ENCODE measurements at regions not wholly inside any gene's neighbourhood (a gene's known extent, or its start where the extent isn't known, plus 50 kb on each side); places are given as distances from the start of the nearest gene placed in this dataset.

GRCh38 chr16:65641762-65642289 lies 520.0 kb upstream of the CDH11 start:
- H3K27me3 ChIP-seq (ENCODE audit: control insufficient read depth in 2 of 2, insufficient read depth in 2 of 2, low read length in 2 of 2), result no peaks in the 10 kb centered on the region
- no peak overlapping the region for H3K4me3 ChIP-seq (ENCODE audit: low read length)
- ATAC-seq (no peak), DNase-seq (no peak)
- H3K27ac Mint-ChIP-seq, result no peak overlapping the region
- H3K27ac ChIP-seq (ENCODE audit: low read depth, low read length), result no peak overlapping the region
- no peak overlapping the region for H3K4me3 Mint-ChIP-seq
- H3K4me1 ChIP-seq (ENCODE audit: control insufficient read depth in 2 of 2, insufficient read depth in 2 of 2, low read length in 2 of 2), result no peaks in the 10 kb centered on the region
- no peaks in the 10 kb centered on the region for H3K27me3 Mint-ChIP-seq
- H3K9me3 ChIP-seq (ENCODE audit: control insufficient read depth in 2 of 3, low read length in 3 of 3), result no peaks in the 10 kb centered on the region
- H3K4me1 Mint-ChIP-seq, result no peaks in the 10 kb centered on the region
- CTCF ChIA-PET, result no interaction called here
- peaks cover 0 to 12% (median 0%) of the 10 kb centered on the region in 11 donors for H3K9me3 Mint-ChIP-seq
- H3K36me3 ChIP-seq (ENCODE audit: control insufficient read depth in 2 of 3, insufficient read depth in 3 of 3, low read length in 3 of 3), result no peaks in the 10 kb centered on the region
- intact Hi-C loops (cut with micrococcal nuclease), result no loop called here
- POLR2A ChIA-PET, result no interaction called here
- H3K36me3 Mint-ChIP-seq, result peaks cover 0 to 8% (median 0%) of the 10 kb centered on the region in 5 donors

GRCh38 chr16:65641049-65641761 lies 519.3 kb upstream of the CDH11 start:
- no peaks in the 10 kb centered on the region for H3K4me1 ChIP-seq (ENCODE audit: control insufficient read depth in 2 of 2, insufficient read depth in 2 of 2, low read length in 2 of 2)
- no peak for ATAC-seq
- H3K27ac Mint-ChIP-seq, result no peak overlapping the region
- H3K9me3 ChIP-seq (ENCODE audit: control insufficient read depth in 2 of 3, low read length in 3 of 3), result no peaks in the 10 kb centered on the region
- H3K36me3 ChIP-seq (ENCODE audit: control insufficient read depth in 2 of 3, insufficient read depth in 3 of 3, low read length in 3 of 3), result no peaks in the 10 kb centered on the region
- no peak for DNase-seq
- H3K27ac ChIP-seq (ENCODE audit: low read depth, low read length), result no peak overlapping the region
- CTCF ChIA-PET, result no interaction called here
- H3K4me3 ChIP-seq (ENCODE audit: low read length), result no peak overlapping the region
- peaks cover 0 to 12% (median 0%) of the 10 kb centered on the region in 5 donors for H3K36me3 Mint-ChIP-seq
- no peaks in the 10 kb centered on the region for H3K27me3 ChIP-seq (ENCODE audit: control insufficient read depth in 2 of 2, insufficient read depth in 2 of 2, low read length in 2 of 2)
- H3K4me1 Mint-ChIP-seq, result no peaks in the 10 kb centered on the region
- H3K4me3 Mint-ChIP-seq, result no peak overlapping the region
- peaks cover 0 to 4% (median 0%) of the 10 kb centered on the region in 5 donors for H3K27me3 Mint-ChIP-seq
- intact Hi-C loops (cut with micrococcal nuclease), result no loop called here
- H3K9me3 Mint-ChIP-seq, result peaks cover 0 to 14% (median 0%) of the 10 kb centered on the region in 11 donors
- POLR2A ChIA-PET, result no interaction called here

- Histone ChIP-seq H3K27ac (ENCODE audit: low read depth, low read length) (no peak overlapping the region), H3K4me1 (ENCODE audit: control insufficient read depth in 2 of 2, insufficient read depth in 2 of 2, low read length in 2 of 2) (no peaks in the 10 kb centered on the region), H3K9me3 (ENCODE audit: control insufficient read depth in 2 of 3, low read length in 3 of 3) (no peaks in the 10 kb centered on the region), H3K36me3 (ENCODE audit: control insufficient read depth in 2 of 3, insufficient read depth in 3 of 3, low read length in 3 of 3) (no peaks in the 10 kb centered on the region), H3K27me3 (ENCODE audit: control insufficient read depth in 2 of 2, insufficient read depth in 2 of 2, low read length in 2 of 2) (no peaks in the 10 kb centered on the region), H3K4me3 (ENCODE audit: low read length) (no peak overlapping the region)
- POLR2A ChIA-PET, result no interaction called here
- Mint-ChIP-seq H3K4me1 (no peaks in the 10 kb centered on the region), H3K4me3 (no peak overlapping the region), H3K36me3 (peaks cover 0 to 9% (median 0%) of the 10 kb centered on the region in 5 donors), H3K9me3 (peaks cover 0 to 14% (median 1%) of the 10 kb centered on the region in 11 donors), H3K27me3 (peaks cover 0 to 4% (median 0%) of the 10 kb centered on the region in 5 donors), H3K27ac (no peak overlapping the region)
- DNase-seq, result no peak
- CTCF ChIA-PET, result no interaction called here
- no peak for ATAC-seq
- intact Hi-C loops (cut with micrococcal nuclease), result no loop called here
Observed at GRCh38 chr16:65634833-65635232, 513.0 kb upstream of the CDH11 start.

- Histone ChIP-seq H3K4me1 (ENCODE audit: control insufficient read depth in 2 of 2, insufficient read depth in 2 of 2, low read length in 2 of 2) (no peaks in the 10 kb centered on the region), H3K4me3 (ENCODE audit: low read length) (no peak overlapping the region), H3K27ac (ENCODE audit: low read depth, low read length) (no peak overlapping the region), H3K36me3 (ENCODE audit: control insufficient read depth in 2 of 3, insufficient read depth in 3 of 3, low read length in 3 of 3) (no peaks in the 10 kb centered on the region), H3K9me3 (ENCODE audit: control insufficient read depth in 2 of 3, low read length in 3 of 3) (no peaks in the 10 kb centered on the region), H3K27me3 (ENCODE audit: control insufficient read depth in 2 of 2, insufficient read depth in 2 of 2, low read length in 2 of 2) (no peaks in the 10 kb centered on the region)
- Mint-ChIP-seq H3K36me3 (peaks cover 0 to 4% (median 0%) of the 10 kb centered on the region in 5 donors), H3K9me3 (peaks cover 0 to 12% (median 2%) of the 10 kb centered on the region in 11 donors), H3K4me1 (no peaks in the 10 kb centered on the region), H3K4me3 (no peak overlapping the region), H3K27me3 (peaks cover 0 to 4% (median 0%) of the 10 kb centered on the region in 5 donors), H3K27ac (no peak overlapping the region)
- ChIA-PET CTCF (no interaction called here), POLR2A (no interaction called here)
- intact Hi-C loops (cut with micrococcal nuclease), result no loop called here
- DNase-seq (no peak), ATAC-seq (no peak)
Observed at GRCh38 chr16:65634291-65634690, 512.4 kb upstream of the CDH11 start.

- ATAC-seq, result no peak
- H3K27ac Mint-ChIP-seq, result no peak overlapping the region
- H3K27ac ChIP-seq (ENCODE audit: low read depth, low read length), result no peak overlapping the region
- H3K9me3 ChIP-seq (ENCODE audit: control insufficient read depth in 2 of 3, low read length in 3 of 3), result no peaks in the 10 kb centered on the region
- H3K36me3 ChIP-seq (ENCODE audit: control insufficient read depth in 2 of 3, insufficient read depth in 3 of 3, low read length in 3 of 3), result no peaks in the 10 kb centered on the region
- H3K27me3 ChIP-seq (ENCODE audit: control insufficient read depth in 2 of 2, insufficient read depth in 2 of 2, low read length in 2 of 2), result no peaks in the 10 kb centered on the region
- H3K4me1 Mint-ChIP-seq, result no peaks in the 10 kb centered on the region
- no peak overlapping the region for H3K4me3 Mint-ChIP-seq
- CTCF ChIA-PET, result no interaction called here
- intact Hi-C loops (cut with micrococcal nuclease), result no loop called here
- no peaks in the 10 kb centered on the region for H3K36me3 Mint-ChIP-seq
- H3K4me3 ChIP-seq (ENCODE audit: low read length), result no peak overlapping the region
- H3K4me1 ChIP-seq (ENCODE audit: control insufficient read depth in 2 of 2, insufficient read depth in 2 of 2, low read length in 2 of 2), result no peaks in the 10 kb centered on the region
- H3K9me3 Mint-ChIP-seq, result peaks cover 0 to 16% (median 1%) of the 10 kb centered on the region in 11 donors
- DNase-seq, result no peak
- H3K27me3 Mint-ChIP-seq, result peaks cover 0 to 7% (median 0%) of the 10 kb centered on the region in 5 donors
- POLR2A ChIA-PET, result no interaction called here
Observed at GRCh38 chr16:65624666-65625065, 502.8 kb upstream of the CDH11 start.

- no peak overlapping the region for H3K4me3 ChIP-seq (ENCODE audit: low read length)
- no peak for ATAC-seq
- H3K9me3 ChIP-seq (ENCODE audit: control insufficient read depth in 2 of 3, low read length in 3 of 3), result no peaks in the 10 kb centered on the region
- POLR2A ChIA-PET, result no interaction called here
- Mint-ChIP-seq H3K27ac (no peak overlapping the region), H3K9me3 (peaks cover 0 to 13% (median 1%) of the 10 kb centered on the region in 11 donors), H3K36me3 (no peaks in the 10 kb centered on the region), H3K4me1 (no peaks in the 10 kb centered on the region), H3K27me3 (peaks cover 0 to 7% (median 0%) of the 10 kb centered on the region in 5 donors), H3K4me3 (no peak overlapping the region)
- no peaks in the 10 kb centered on the region for H3K4me1 ChIP-seq (ENCODE audit: control insufficient read depth in 2 of 2, insufficient read depth in 2 of 2, low read length in 2 of 2)
- CTCF ChIA-PET, result no interaction called here
- no peaks in the 10 kb centered on the region for H3K27me3 ChIP-seq (ENCODE audit: control insufficient read depth in 2 of 2, insufficient read depth in 2 of 2, low read length in 2 of 2)
- DNase-seq, result no peak
- H3K36me3 ChIP-seq (ENCODE audit: control insufficient read depth in 2 of 3, insufficient read depth in 3 of 3, low read length in 3 of 3), result no peaks in the 10 kb centered on the region
- H3K27ac ChIP-seq (ENCODE audit: low read depth, low read length), result no peak overlapping the region
- intact Hi-C loops (cut with micrococcal nuclease), result no loop called here
Observed at GRCh38 chr16:65624229-65624628, 502.4 kb upstream of the CDH11 start.

- CTCF ChIA-PET, result no interaction called here
- ATAC-seq (no peak), DNase-seq (no peak)
- Mint-ChIP-seq H3K4me3 (no peak overlapping the region), H3K9me3 (peaks cover 0 to 10% (median 0%) of the 10 kb centered on the region in 11 donors), H3K27me3 (peaks cover 0 to 7% (median 0%) of the 10 kb centered on the region in 5 donors), H3K4me1 (no peaks in the 10 kb centered on the region), H3K36me3 (no peaks in the 10 kb centered on the region), H3K27ac (no peak overlapping the region)
- no peaks in the 10 kb centered on the region for H3K9me3 ChIP-seq (ENCODE audit: control insufficient read depth in 2 of 3, low read length in 3 of 3)
- no peak overlapping the region for H3K4me3 ChIP-seq (ENCODE audit: low read length)
- no peaks in the 10 kb centered on the region for H3K4me1 ChIP-seq (ENCODE audit: control insufficient read depth in 2 of 2, insufficient read depth in 2 of 2, low read length in 2 of 2)
- POLR2A ChIA-PET, result no interaction called here
- no peaks in the 10 kb centered on the region for H3K36me3 ChIP-seq (ENCODE audit: control insufficient read depth in 2 of 3, insufficient read depth in 3 of 3, low read length in 3 of 3)
- intact Hi-C loops (cut with micrococcal nuclease), result no loop called here
- H3K27me3 ChIP-seq (ENCODE audit: control insufficient read depth in 2 of 2, insufficient read depth in 2 of 2, low read length in 2 of 2), result no peaks in the 10 kb centered on the region
- no peak overlapping the region for H3K27ac ChIP-seq (ENCODE audit: low read depth, low read length)
Observed at GRCh38 chr16:65622871-65623270, 501.0 kb upstream of the CDH11 start.

All from naive thymus-derived CD4-positive, alpha-beta T cell (primary cell).